ENCODE measurements at regions not wholly inside any gene's neighbourhood (a gene's known extent, or its start where the extent isn't known, plus 50 kb on each side); places are given as distances from the start of the nearest gene placed in this dataset.
"Not testable (repeated sequence)": the region's sequence is repeated elsewhere in the genome, so short reads cannot be mapped to it uniquely, and the experiment has no call there.

- no peak for DNase-seq
These were observed 959.9 kb upstream of the AMELY start for GRCh38 chrY:7871304-7871932.

- no peak for DNase-seq
These were observed 955.4 kb upstream of the AMELY start for GRCh38 chrY:7866976-7867375.

- no peak for DNase-seq
These were observed 949.4 kb upstream of the AMELY start for GRCh38 chrY:7860781-7861614.

GRCh38 chrY:7850191-7850590 is 938.6 kb upstream of the AMELY start:
- DNase-seq = no peak

- DNase-seq = no peak
These were observed 934.2 kb upstream of the AMELY start for GRCh38 chrY:7845776-7846175.

GRCh38 chrY:7837046-7837445 is 925.5 kb upstream of the AMELY start:
- DNase-seq = no peak

GRCh38 chrY:7836366-7836765 is 924.8 kb upstream of the AMELY start:
- no peak for DNase-seq

GRCh38 chrY:7835416-7835815 is 923.9 kb upstream of the AMELY start:
- no peak for DNase-seq

GRCh38 chrY:7834284-7834683 is 922.7 kb upstream of the AMELY start:
- no peak for DNase-seq

GRCh38 chrY:7830881-7831280 is 919.3 kb upstream of the AMELY start:
- not testable (repeated sequence) for DNase-seq

GRCh38 chrY:7826533-7826932 is 915.0 kb upstream of the AMELY start:
- DNase-seq = no peak

- no peak for DNase-seq
These were observed 914.3 kb upstream of the AMELY start for GRCh38 chrY:7825874-7826273.

GRCh38 chrY:7821295-7822035 is 909.9 kb upstream of the AMELY start:
- no peak for DNase-seq

GRCh38 chrY:7818924-7819323 is 907.4 kb upstream of the AMELY start:
- no peak for DNase-seq

GRCh38 chrY:7816567-7816966 is 905.0 kb upstream of the AMELY start:
- no peak for DNase-seq

- no peak for DNase-seq
These were observed 904.4 kb upstream of the AMELY start for GRCh38 chrY:7815921-7816320.

GRCh38 chrY:7815285-7815684 is 903.7 kb upstream of the AMELY start:
- DNase-seq = no peak

GRCh38 chrY:7814361-7814760 is 902.8 kb upstream of the AMELY start:
- no peak for DNase-seq

GRCh38 chrY:7810359-7810758 is 898.8 kb upstream of the AMELY start:
- DNase-seq = no peak

GRCh38 chrY:7807516-7807870 is 895.9 kb upstream of the AMELY start:
- no peak for DNase-seq

GRCh38 chrY:7806592-7807515 is 895.3 kb upstream of the AMELY start:
- no peak for DNase-seq

GRCh38 chrY:7805624-7806023 is 894.1 kb upstream of the AMELY start:
- DNase-seq = no peak

GRCh38 chrY:7803737-7804136 is 892.2 kb upstream of the AMELY start:
- no peak for DNase-seq
